ENCODE measurements at regions not wholly inside any gene's neighbourhood (a gene's known extent, or its start where the extent isn't known, plus 50 kb on each side); places are given as distances from the start of the nearest gene placed in this dataset.
"Not testable (repeated sequence)": the region's sequence is repeated elsewhere in the genome, so short reads cannot be mapped to it uniquely, and the experiment has no call there.

GRCh38 chr11:96785073-96785472 lies 395.3 kb downstream of the JRKL start:
- Mint-ChIP-seq H3K27me3 (no peaks in the 10 kb centered on the region), H3K36me3 (no peaks in the 10 kb centered on the region), H3K27ac (no peak overlapping the region), H3K4me3 (no peak overlapping the region), H3K4me1 (no peaks in the 10 kb centered on the region), H3K9me3 (peaks cover 7% of the 10 kb centered on the region)
- no peak for DNase-seq

DNA sequence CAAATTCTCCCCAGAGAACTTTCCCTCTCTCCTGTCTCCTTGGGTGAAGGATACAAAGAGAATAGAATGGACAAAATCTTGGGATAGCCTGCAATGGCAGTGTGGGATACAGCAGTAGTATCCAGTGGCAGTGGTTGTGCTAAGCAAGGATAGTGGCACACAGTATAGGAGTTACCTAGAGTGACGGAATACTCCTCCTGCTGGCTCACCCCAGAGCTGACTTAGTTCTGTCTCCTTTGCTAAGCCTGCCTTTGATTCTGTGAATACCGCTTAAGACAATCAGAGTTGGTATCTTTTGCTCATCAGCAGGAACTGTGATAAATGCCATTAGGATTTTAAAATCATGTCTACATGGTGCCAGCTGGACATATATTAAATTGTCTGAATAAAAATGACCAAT lies 404.3 kb downstream of the JRKL start:
- H3K27ac Mint-ChIP-seq = no peak overlapping the region
- peaks cover 11% of the 10 kb centered on the region for H3K9me3 Mint-ChIP-seq
- H3K27me3 Mint-ChIP-seq = no peaks in the 10 kb centered on the region
- no peak overlapping the region for H3K4me3 Mint-ChIP-seq
- H3K36me3 Mint-ChIP-seq = no peaks in the 10 kb centered on the region
- DNase-seq = no peak
- no peaks in the 10 kb centered on the region for H3K4me1 Mint-ChIP-seq

GRCh38 chr11:96798445-96798844 lies 408.6 kb downstream of the JRKL start:
- H3K27ac Mint-ChIP-seq = no peak overlapping the region
- H3K36me3 Mint-ChIP-seq = no peaks in the 10 kb centered on the region
- no peaks in the 10 kb centered on the region for H3K27me3 Mint-ChIP-seq
- DNase-seq = no peak
- H3K4me3 Mint-ChIP-seq = no peak overlapping the region
- no peaks in the 10 kb centered on the region for H3K9me3 Mint-ChIP-seq
- H3K4me1 Mint-ChIP-seq = no peaks in the 10 kb centered on the region

- Mint-ChIP-seq H3K27me3 (no peaks in the 10 kb centered on the region), H3K9me3 (peaks cover 2% of the 10 kb centered on the region), H3K4me3 (no peak overlapping the region), H3K4me1 (no peaks in the 10 kb centered on the region), H3K36me3 (no peaks in the 10 kb centered on the region), H3K27ac (no peak overlapping the region)
- no peak for DNase-seq
Measured at GRCh38 chr11:96815236-96815635, 425.4 kb downstream of the JRKL start.

DNA sequence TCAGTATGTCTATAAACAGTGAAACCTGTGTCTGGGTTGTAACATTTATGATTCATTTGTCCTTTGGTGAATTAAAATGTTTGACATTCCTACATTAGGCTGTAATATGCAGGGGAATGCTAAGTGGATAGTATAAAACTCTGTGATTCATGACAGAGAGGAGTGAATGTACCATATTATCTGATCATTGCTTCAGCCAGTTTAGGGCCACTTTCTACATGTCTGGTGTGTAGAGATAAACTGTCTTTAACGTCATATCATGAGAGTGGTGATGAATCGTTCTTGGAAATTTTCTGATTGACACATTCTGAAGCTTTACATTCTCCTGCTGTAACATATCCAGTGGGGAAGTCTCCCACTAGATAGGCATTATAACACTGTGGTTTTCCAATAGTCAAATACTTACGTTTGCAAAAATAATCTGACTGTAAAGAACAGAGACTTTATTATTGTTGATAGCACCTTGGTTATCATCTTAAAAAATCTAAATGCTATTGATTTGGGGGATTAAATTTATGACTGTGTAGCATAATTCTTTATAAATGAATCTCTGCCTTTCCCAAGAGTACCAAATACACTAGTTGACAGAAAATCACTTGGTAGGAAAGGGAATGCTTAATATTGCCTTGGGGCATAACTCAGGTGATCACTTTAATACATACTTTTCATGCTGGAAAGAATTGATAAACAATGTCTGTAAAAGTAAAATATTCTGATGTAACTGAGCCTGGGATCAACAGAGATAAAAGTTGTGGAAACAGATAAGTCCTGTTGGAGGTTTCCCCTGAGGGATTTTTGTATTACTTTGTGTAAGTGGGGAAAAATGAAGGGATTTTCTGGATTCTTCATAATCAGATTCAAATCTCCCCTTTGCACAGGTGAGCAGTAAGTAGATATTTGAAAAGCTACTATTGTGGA lies 427.9 kb downstream of the JRKL start:
- Mint-ChIP-seq H3K4me1 (no peaks in the 10 kb centered on the region), H3K36me3 (no peaks in the 10 kb centered on the region), H3K27me3 (no peaks in the 10 kb centered on the region), H3K27ac (no peak overlapping the region), H3K9me3 (peaks cover 2% of the 10 kb centered on the region), H3K4me3 (no peak overlapping the region)
- DNase-seq = no peak

DNA sequence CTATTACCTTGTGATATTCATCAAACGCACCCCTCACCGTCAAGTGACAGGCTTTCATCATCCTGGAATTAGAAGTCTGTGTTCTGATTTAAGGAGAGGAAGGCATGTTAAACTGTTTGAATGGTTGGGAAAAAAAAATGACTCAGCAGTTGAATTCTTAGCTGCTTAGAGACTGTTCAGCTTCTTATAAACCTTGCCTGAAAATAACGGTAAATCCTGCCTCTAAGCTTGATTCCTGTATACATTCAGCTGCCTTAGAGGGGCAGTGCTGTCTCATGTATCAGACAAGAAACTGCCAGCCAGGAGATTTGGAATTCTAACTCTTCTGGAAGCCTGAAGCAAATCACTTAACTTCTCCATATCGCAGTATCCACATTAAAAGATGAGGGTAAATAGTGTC lies 437.4 kb downstream of the JRKL start:
- Mint-ChIP-seq H3K4me3 (no peak overlapping the region), H3K27ac (no peak overlapping the region), H3K9me3 (no peaks in the 10 kb centered on the region), H3K36me3 (no peaks in the 10 kb centered on the region), H3K4me1 (no peaks in the 10 kb centered on the region), H3K27me3 (no peaks in the 10 kb centered on the region)
- no peak for DNase-seq

DNA sequence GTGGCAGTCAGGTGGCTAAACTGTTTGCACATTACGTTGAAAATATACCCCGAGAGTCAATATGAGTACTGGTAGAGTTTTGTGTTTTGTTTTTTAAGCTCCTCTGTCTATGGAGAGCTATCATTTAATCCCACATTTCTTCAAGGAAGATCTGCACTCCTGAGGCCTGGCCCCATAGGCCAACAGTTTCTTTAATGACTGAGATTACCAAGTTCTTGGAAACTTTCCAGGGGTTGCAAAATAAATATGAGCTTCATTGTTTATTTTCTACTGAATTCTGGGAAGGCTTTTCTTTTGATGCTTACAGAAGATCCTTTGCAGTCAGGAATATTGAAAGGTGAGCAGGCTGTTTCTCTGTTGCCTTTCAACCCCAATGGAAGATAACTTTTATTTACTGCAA lies 452.0 kb downstream of the JRKL start:
- DNase-seq = no peak
- Mint-ChIP-seq H3K4me3 (no peak overlapping the region), H3K36me3 (no peaks in the 10 kb centered on the region), H3K4me1 (no peaks in the 10 kb centered on the region), H3K9me3 (no peaks in the 10 kb centered on the region), H3K27me3 (no peaks in the 10 kb centered on the region), H3K27ac (no peak overlapping the region)

- Mint-ChIP-seq H3K9me3 (no peaks in the 10 kb centered on the region), H3K36me3 (no peaks in the 10 kb centered on the region), H3K4me3 (no peak overlapping the region), H3K27ac (no peak overlapping the region), H3K4me1 (no peaks in the 10 kb centered on the region), H3K27me3 (no peaks in the 10 kb centered on the region)
- DNase-seq = no peak
Measured at GRCh38 chr11:96842731-96843130, 452.9 kb downstream of the JRKL start.

- DNase-seq = no peak
- no peak overlapping the region for H3K27ac Mint-ChIP-seq
- H3K36me3 Mint-ChIP-seq = no peaks in the 10 kb centered on the region
- no peaks in the 10 kb centered on the region for H3K4me1 Mint-ChIP-seq
- peaks cover 4% of the 10 kb centered on the region for H3K9me3 Mint-ChIP-seq
- no peak overlapping the region for H3K4me3 Mint-ChIP-seq
- H3K27me3 Mint-ChIP-seq = no peaks in the 10 kb centered on the region
Measured at GRCh38 chr11:96854425-96854824, 464.6 kb downstream of the JRKL start.

DNA sequence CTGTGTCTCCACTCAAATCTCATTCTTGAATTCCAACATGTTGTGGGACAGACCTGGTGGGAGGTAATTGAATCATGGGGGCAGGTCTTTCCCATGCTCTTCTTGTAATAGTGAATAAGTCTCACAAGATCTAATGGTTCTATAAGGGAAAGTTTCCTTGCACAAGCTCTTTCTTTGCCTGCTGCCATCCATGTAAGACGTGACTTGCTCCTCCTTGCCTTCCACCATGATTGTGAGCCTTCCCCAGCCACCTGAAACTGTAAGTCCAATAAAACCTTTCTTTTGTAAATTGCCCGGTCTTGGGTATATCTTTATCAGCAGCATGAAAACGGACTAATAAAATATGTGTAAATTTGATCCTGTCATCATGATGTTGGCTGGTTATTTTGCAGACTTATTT lies 471.9 kb downstream of the JRKL start:
- H3K27me3 Mint-ChIP-seq, H3K27ac Mint-ChIP-seq, DNase-seq, H3K4me3 Mint-ChIP-seq, H3K36me3 Mint-ChIP-seq, H3K4me1 Mint-ChIP-seq: not testable (repeated sequence)
- peaks cover 18% of the 10 kb centered on the region for H3K9me3 Mint-ChIP-seq

DNA sequence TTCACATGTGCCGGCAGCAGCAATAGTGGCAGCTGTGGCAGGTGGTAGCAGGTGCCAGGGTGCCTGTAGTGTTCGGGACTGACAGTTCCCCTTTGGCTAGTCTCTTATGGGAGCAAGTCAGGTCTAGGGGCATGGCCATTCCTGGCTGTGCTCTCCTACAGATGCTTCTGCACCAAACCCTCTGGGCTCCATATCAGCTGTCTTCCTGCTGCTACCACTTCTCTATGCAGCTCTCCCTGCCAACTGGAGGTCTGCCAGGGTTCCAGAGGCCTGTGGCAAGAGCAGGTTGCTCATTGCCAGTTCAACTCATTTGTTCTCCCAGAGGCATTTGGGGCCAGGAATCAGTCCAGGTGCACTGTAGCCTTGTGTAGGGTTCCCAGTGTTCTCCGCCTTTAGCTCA lies 473.7 kb downstream of the JRKL start:
- no peak for DNase-seq
- H3K9me3 Mint-ChIP-seq = peaks cover 18% of the 10 kb centered on the region
- H3K4me1 Mint-ChIP-seq = no peaks in the 10 kb centered on the region
- H3K27me3 Mint-ChIP-seq = no peaks in the 10 kb centered on the region
- H3K27ac Mint-ChIP-seq = no peak overlapping the region
- no peaks in the 10 kb centered on the region for H3K36me3 Mint-ChIP-seq
- H3K4me3 Mint-ChIP-seq = no peak overlapping the region

GRCh38 chr11:96865020-96865419 lies 475.2 kb downstream of the JRKL start:
- Mint-ChIP-seq H3K4me3 (no peak overlapping the region), H3K27me3 (no peaks in the 10 kb centered on the region), H3K27ac (no peak overlapping the region), H3K9me3 (peaks cover 20% of the 10 kb centered on the region), H3K4me1 (no peaks in the 10 kb centered on the region), H3K36me3 (no peaks in the 10 kb centered on the region)
- no peak for DNase-seq

DNA sequence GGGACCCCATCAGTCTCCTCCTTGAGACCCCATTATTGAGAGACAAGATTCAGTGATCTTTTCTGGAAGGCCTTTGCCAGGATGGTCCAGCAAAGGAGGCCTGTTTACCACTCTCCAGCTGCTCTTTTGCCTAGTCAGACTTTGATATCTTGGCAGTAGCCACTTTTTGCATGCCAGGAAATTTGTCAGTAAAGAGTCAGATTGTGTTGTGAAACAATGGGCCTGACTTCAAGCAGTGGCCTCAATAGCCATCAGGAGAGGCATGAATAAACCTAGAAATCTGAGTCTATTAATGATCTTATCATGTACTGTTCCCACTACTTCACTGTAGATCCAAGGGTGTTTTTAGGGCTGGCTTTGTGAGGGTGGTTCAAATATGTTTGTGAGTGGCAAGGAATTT lies 479.4 kb downstream of the JRKL start:
- Mint-ChIP-seq H3K36me3 (no peaks in the 10 kb centered on the region), H3K27ac (no peak overlapping the region), H3K4me1 (no peaks in the 10 kb centered on the region)

GRCh38 chr11:96875712-96876111 lies 485.9 kb downstream of the JRKL start:
- no peaks in the 10 kb centered on the region for H3K27me3 Mint-ChIP-seq

More for the DNA sequence above, 479.4 kb downstream of the JRKL start:
- no peaks in the 10 kb centered on the region for H3K27me3 Mint-ChIP-seq
- DNase-seq = no peak
- peaks cover 6% of the 10 kb centered on the region for H3K9me3 Mint-ChIP-seq
- H3K4me3 Mint-ChIP-seq = no peak overlapping the region

DNA sequence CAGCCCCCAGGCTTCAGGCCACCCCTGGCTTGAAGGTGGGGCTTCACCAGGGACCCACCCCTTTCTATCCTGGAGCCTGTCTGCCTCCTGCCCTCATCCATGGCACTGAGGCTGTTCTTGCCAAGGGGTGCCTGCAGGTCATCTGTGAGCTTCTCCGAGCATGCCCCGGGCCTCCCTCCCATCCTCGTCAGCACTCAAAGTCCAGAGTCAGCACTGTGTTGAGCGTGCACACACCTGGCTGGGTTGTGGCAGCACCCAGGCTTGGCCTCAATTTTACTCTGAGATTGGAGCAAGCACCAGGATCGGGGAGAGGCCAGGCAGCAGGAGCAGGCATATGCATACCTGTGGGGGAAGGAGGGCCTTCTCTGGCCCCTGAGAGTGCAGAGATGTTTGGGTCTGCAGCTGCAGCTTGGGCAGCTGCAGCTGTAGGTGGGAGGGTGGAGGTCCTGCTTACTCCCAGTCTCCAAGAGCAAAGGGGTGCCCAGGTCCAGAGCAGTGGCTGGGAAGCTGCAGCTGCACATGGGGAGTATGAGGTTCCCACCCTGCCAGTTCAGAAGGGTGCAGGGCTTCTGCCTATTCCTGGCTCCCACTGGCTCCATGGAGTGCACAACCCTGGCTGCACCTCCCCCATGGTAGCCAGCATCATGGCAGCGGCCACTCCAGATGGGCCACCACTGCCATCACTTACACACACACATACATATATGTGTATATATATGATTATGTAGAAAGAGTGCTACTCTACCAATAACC lies 488.7 kb downstream of the JRKL start:
- no peak for DNase-seq
- no peaks in the 10 kb centered on the region for H3K36me3 Mint-ChIP-seq
- no peaks in the 10 kb centered on the region for H3K27me3 Mint-ChIP-seq
- H3K4me1 Mint-ChIP-seq = no peaks in the 10 kb centered on the region
- no peaks in the 10 kb centered on the region for H3K9me3 Mint-ChIP-seq
- no peak overlapping the region for H3K27ac Mint-ChIP-seq
- H3K4me3 Mint-ChIP-seq = no peak overlapping the region

More at GRCh38 chr11:96875712-96876111, 485.9 kb downstream of the JRKL start:
- no peak overlapping the region for H3K27ac Mint-ChIP-seq
- H3K9me3 Mint-ChIP-seq = no peaks in the 10 kb centered on the region
- H3K36me3 Mint-ChIP-seq = no peaks in the 10 kb centered on the region
- DNase-seq = no peak
- H3K4me3 Mint-ChIP-seq = no peak overlapping the region
- H3K4me1 Mint-ChIP-seq = no peaks in the 10 kb centered on the region

DNA sequence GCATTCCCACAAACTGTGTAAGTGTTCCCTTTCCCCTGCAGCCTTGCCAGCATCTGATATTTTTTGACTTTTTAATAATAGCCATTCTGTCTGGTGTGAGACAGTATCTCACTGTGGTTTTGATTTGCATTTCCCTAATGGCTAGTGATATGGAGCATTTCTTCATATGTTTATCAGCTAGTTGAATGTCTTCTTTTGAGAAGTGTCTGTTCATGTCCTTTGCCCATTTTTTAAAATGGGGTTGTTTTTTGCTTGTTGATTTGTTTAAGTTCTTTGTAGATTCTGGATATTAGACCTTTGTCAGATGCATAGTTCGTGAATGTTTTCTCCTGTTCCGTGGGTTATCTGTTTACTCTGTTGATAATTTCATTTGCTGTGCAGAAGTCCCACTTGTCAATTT lies 492.8 kb downstream of the JRKL start:
- not testable (repeated sequence) for H3K36me3 Mint-ChIP-seq, H3K27me3 Mint-ChIP-seq, H3K4me1 Mint-ChIP-seq, H3K27ac Mint-ChIP-seq, H3K4me3 Mint-ChIP-seq, DNase-seq, H3K9me3 Mint-ChIP-seq
